PC-3 (cell line): ENCODE measurements at regions not wholly inside any gene's neighbourhood (a gene's known extent, or its start where the extent isn't known, plus 50 kb on each side); places are given as distances from the start of the nearest gene placed in this dataset.

Experiments
- ATAC-seq: fragments of 200-7000 bp; cut with Tn5 transposase; 2 replicates; pipeline ENCODE4 v1.9.1; 2020; ENCODE audit warnings: mild to moderate bottlenecking, moderate library complexity
- BruUV-seq: library from RNA; stranded (reverse); fragments of 400-500 nt; replicated peaks from 2 replicates; lab custom pipeline; 2021; lab: Mats Ljungman, UMichigan
- CTCF ChIA-PET: fragments of 300-600 bp; sonication (Branson Sonifier 250); formaldehyde crosslinking; loops from one replicate; lab custom pipeline; 2022; ENCODE audit warnings: antibody characterized with exemption; lab: Charles Lee
- POLR2A ChIA-PET: fragments of 300-600 bp; sonication (Branson Sonifier 250); formaldehyde crosslinking; loops from one replicate; lab custom pipeline; 2022; ENCODE audit warnings: antibody characterized with exemption; ENCODE audit not compliant: unreplicated experiment; lab: Charles Lee
- DNase-seq: peaks from one replicate; pipeline ENCODE4 v3.0.0-alpha.2; 2015
- H2AFZ ChIP-seq: fragments of 300-600 bp; sonication (generic); 2 replicates; pipeline ENCODE4 v1.6.0; 2016; ENCODE audit warnings: antibody characterized with exemption, low read length
- H3F3A ChIP-seq: fragments of 300-600 bp; sonication (generic); one replicate; pipeline ENCODE4 v1.6.0; 2017; ENCODE audit warnings: antibody characterized with exemption, low read length, control low read depth, mild to moderate bottlenecking; ENCODE audit not compliant: unreplicated experiment
- H3K27ac ChIP-seq: fragments of 300-600 bp; sonication (generic); 2 replicates; pipeline ENCODE4 v1.5.1; 2016; ENCODE audit warnings: mild to moderate bottlenecking, low read length
- H3K27me3 ChIP-seq: fragments of 300-600 bp; sonication (generic); 2 replicates; pipeline ENCODE4 v1.6.1; 2016; ENCODE audit warnings: low read length, mixed read lengths
- H3K36me3 ChIP-seq: fragments of 300-600 bp; sonication (generic); 2 replicates; pipeline ENCODE4 v1.6.1; 2016; ENCODE audit warnings: low read depth, mixed run types, low read length, mixed read lengths
- H3K4me1 ChIP-seq: fragments of 300-600 bp; sonication (generic); 2 replicates; pipeline ENCODE4 v1.5.1; 2016; ENCODE audit warnings: low read length; ENCODE audit not compliant: insufficient read depth
- H3K4me2 ChIP-seq: fragments of 300-600 bp; sonication (generic); 2 replicates; pipeline ENCODE4 v1.6.0; 2016; ENCODE audit warnings: low read length
- H3K4me3 ChIP-seq: fragments of 300-600 bp; sonication (generic); 2 replicates; pipeline ENCODE4 v1.5.1; 2016; ENCODE audit warnings: mild to moderate bottlenecking, low read length, mixed read lengths
- H3K79me2 ChIP-seq: fragments of 300-600 bp; sonication (generic); 2 replicates; pipeline ENCODE4 v1.6.1; 2017; ENCODE audit warnings: low read length, mixed read lengths
- H3K9ac ChIP-seq: fragments of 300-600 bp; sonication (generic); 2 replicates; pipeline ENCODE4 v1.6.0; 2016; ENCODE audit warnings: mild to moderate bottlenecking, low read length
- H3K9me2 ChIP-seq: fragments of 300-600 bp; sonication (generic); replicated peaks from 2 replicates; pipeline ENCODE4 v1.6.1; 2016; ENCODE audit warnings: mixed run types, low read length, mixed read lengths
- H3K9me3 ChIP-seq: fragments of 300-600 bp; sonication (generic); 2 replicates; pipeline ENCODE4 v1.6.1; 2016; ENCODE audit warnings: low read length, mixed read lengths
- H4K20me1 ChIP-seq: fragments of 300-600 bp; sonication (generic); 2 replicates; pipeline ENCODE4 v1.6.1; 2016; ENCODE audit warnings: low read length, mixed read lengths
- EZH2 ChIP-seq: fragments of 300-600 bp; sonication (generic); IDR thresholded peaks from one replicate; pipeline ENCODE4 v1.6.1; 2017; ENCODE audit warnings: antibody characterized with exemption, mild to moderate bottlenecking, low read length; ENCODE audit not compliant: unreplicated experiment
- EZH2phosphoT487 ChIP-seq: fragments of 300-600 bp; sonication (generic); IDR thresholded peaks from 2 replicates; pipeline ENCODE4 v1.6.1; 2018; ENCODE audit warnings: mild to moderate bottlenecking, antibody characterized with exemption, low read length, borderline replicate concordance
- intact Hi-C: fragments of 100-400 bp; cut with micrococcal nuclease; formaldehyde crosslinking; loops from 2 replicates; pipeline ENCODE4 v1.9.0; 2023
- TF ChIP-seq, protein P1 (sequence below): fragments of 300-600 bp; sonication (generic); conservative IDR thresholded peaks from 2 replicates; pipeline ENCODE4 v1.5.1; 2017; ENCODE audit warnings: antibody characterized with exemption, low read depth, mild to moderate bottlenecking, low read length

DNA sequence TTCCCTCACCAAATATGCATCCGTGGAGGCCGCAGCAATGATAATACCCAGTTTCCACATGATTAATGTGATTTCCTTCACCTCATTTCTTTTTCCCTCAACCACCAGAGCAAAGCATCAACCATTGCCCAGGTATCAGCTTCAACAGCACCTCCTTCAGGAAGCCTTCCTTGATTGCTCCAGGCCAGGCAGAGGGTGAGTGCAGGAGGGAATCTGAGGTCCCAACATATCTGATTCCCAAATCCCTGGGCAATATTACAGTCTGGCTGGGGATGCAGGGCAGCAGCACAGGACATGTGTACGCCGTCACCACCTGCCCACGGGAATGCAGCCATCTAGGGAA lies 142.4 kb upstream of the MYCN start:
- ATAC-seq, result no peak
- no peaks in the 10 kb centered on the region for H3K9me2 ChIP-seq
- no peak overlapping the region for H3K4me2 ChIP-seq
- H3K79me2 ChIP-seq, result no peaks in the 10 kb centered on the region
- TF ChIP-seq, protein P1, sequence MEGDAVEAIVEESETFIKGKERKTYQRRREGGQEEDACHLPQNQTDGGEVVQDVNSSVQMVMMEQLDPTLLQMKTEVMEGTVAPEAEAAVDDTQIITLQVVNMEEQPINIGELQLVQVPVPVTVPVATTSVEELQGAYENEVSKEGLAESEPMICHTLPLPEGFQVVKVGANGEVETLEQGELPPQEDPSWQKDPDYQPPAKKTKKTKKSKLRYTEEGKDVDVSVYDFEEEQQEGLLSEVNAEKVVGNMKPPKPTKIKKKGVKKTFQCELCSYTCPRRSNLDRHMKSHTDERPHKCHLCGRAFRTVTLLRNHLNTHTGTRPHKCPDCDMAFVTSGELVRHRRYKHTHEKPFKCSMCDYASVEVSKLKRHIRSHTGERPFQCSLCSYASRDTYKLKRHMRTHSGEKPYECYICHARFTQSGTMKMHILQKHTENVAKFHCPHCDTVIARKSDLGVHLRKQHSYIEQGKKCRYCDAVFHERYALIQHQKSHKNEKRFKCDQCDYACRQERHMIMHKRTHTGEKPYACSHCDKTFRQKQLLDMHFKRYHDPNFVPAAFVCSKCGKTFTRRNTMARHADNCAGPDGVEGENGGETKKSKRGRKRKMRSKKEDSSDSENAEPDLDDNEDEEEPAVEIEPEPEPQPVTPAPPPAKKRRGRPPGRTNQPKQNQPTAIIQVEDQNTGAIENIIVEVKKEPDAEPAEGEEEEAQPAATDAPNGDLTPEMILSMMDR, result no peak
- no peak for TF ChIP-seq EZH2phosphoT487
- no peak for TF ChIP-seq EZH2
- H3K27ac ChIP-seq, result no peak overlapping the region
- DNase-seq, result no peak
- H3K9ac ChIP-seq, result no peak overlapping the region
- intact Hi-C loops, result no loop called here
- H4K20me1 ChIP-seq, result no peaks in the 10 kb centered on the region
- CTCF ChIA-PET, result no interaction called here
- peaks cover 55% of the 10 kb centered on the region for H3K27me3 ChIP-seq
- POLR2A ChIA-PET, result no interaction called here
- H3K36me3 ChIP-seq, result no peaks in the 10 kb centered on the region
- H3K4me1 ChIP-seq, result no peaks in the 10 kb centered on the region
- no peak overlapping the region for H3K4me3 ChIP-seq
- no TSS peak for BruUV-seq
- no peaks in the 10 kb centered on the region for H3K9me3 ChIP-seq
- no peaks in the 10 kb centered on the region for H3F3A ChIP-seq
- no peak overlapping the region for H2AFZ ChIP-seq

DNA sequence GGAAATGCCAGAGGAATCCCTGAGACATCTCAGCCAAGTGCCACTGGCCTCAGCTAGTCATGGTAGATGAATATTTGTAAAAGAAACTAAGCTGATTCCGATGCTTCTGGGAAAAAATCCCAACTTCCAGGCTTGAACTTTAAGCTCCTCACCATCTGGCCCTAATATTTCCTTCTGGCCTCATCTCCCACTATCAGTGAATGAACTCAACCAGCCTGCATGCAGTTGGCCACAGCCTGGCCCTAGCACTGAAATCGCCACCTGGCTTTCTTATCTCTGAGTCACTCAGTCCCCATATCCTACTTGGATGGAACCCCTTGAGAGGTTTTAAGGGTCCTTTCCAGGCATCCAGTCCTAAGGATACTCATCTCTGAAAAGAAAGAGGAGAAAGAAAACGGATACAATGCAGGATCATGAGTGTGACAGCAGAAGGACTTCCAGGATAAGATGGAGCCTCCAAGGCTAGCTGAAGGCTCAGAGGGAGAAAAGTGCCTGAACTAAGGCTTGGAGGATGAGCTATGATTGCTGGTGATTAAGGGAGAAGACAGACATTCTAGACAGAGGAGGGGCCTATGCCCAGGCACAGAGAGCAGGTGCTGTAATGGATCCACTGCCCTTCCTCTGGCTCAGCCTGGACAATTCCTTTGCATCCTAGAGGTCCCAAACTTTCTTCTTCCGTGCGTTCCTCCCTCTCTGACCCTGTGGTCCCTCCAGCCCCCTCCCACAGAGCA lies 141.5 kb upstream of the MYCN start:
- Histone ChIP-seq H4K20me1 (no peaks in the 10 kb centered on the region), H3F3A (no peaks in the 10 kb centered on the region), H3K79me2 (no peaks in the 10 kb centered on the region), H3K36me3 (no peaks in the 10 kb centered on the region), H2AFZ (no peak overlapping the region), H3K4me1 (no peaks in the 10 kb centered on the region), H3K9ac (no peak overlapping the region), H3K9me3 (no peaks in the 10 kb centered on the region), H3K4me2 (no peak overlapping the region), H3K4me3 (no peak overlapping the region), H3K9me2 (no peaks in the 10 kb centered on the region), H3K27me3 (peaks cover 55% of the 10 kb centered on the region), H3K27ac (no peak overlapping the region)
- TF ChIP-seq EZH2phosphoT487 (no peak), EZH2 (no peak)
- TF ChIP-seq, protein P1, result no peak
- ATAC-seq, result no peak
- DNase-seq, result no peak
- intact Hi-C loops, result no loop called here
- ChIA-PET POLR2A (no interaction called here), CTCF (no interaction called here)
- BruUV-seq, result no TSS peak

DNA sequence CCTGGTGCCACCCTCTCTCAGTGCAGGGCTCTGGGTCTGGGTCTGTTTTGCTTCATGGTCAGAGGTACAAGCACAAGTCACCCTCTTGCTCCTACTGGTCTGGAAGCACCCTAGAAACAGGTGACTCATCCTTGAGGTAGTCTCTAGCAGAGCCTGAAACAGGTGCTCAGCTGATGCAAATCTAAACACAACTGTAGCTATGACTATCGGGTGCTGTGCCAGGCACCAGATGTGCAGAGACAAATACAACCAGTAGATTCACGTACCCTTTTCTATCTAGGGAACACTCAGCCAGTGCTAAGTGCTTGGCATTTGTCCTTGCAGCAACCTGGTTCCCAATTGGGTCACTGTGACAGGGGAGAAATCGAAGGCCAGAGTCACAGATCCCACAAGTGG lies 140.9 kb upstream of the MYCN start:
- no peak for ATAC-seq
- H3K9me2 ChIP-seq, result no peaks in the 10 kb centered on the region
- no peaks in the 10 kb centered on the region for H3K36me3 ChIP-seq
- no peaks in the 10 kb centered on the region for H4K20me1 ChIP-seq
- no peak overlapping the region for H3K27ac ChIP-seq
- intact Hi-C loops, result no loop called here
- H3K4me1 ChIP-seq, result no peaks in the 10 kb centered on the region
- ChIA-PET POLR2A (no interaction called here), CTCF (interaction anchor here (0.6 kb wide), 1 partner anchor 15 kb away, joined by 11 read pairs; no protein-coding TSS in a partner anchor)
- TF ChIP-seq, protein P1, result no peak
- TF ChIP-seq EZH2phosphoT487 (no peak), EZH2 (no peak)
- no peaks in the 10 kb centered on the region for H3K79me2 ChIP-seq
- DNase-seq, result no peak
- no TSS peak for BruUV-seq
- peaks cover 55% of the 10 kb centered on the region for H3K27me3 ChIP-seq
- no peak overlapping the region for H2AFZ ChIP-seq
- no peaks in the 10 kb centered on the region for H3F3A ChIP-seq
- no peak overlapping the region for H3K4me2 ChIP-seq
- no peak overlapping the region for H3K4me3 ChIP-seq
- no peaks in the 10 kb centered on the region for H3K9me3 ChIP-seq
- H3K9ac ChIP-seq, result no peak overlapping the region
